ENCODE measurements at regions not wholly inside any gene's neighbourhood (a gene's known extent, or its start where the extent isn't known, plus 50 kb on each side); places are given as distances from the start of the nearest gene placed in this dataset.

DNA sequence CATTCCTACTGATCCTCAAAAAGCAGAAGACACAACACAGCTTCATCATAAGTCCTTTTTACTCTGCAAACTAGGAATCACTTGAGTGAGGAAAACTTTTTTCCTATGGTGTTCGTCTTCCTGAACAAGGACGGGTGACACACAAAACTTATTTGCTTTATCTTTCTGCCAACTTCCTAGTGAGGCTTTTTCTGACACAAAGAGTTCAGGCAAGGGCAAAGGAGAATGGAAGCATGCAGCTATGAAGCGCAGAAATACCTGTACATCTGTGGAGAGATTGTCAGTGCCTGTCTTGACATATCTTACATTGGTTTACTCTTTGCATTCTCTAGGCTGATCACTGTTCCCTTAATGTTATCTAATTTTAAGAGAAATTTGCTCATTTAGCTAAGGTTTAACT is 548.0 kb upstream of the IGFBP7 start:
- TF ChIP-seq, protein P1, sequence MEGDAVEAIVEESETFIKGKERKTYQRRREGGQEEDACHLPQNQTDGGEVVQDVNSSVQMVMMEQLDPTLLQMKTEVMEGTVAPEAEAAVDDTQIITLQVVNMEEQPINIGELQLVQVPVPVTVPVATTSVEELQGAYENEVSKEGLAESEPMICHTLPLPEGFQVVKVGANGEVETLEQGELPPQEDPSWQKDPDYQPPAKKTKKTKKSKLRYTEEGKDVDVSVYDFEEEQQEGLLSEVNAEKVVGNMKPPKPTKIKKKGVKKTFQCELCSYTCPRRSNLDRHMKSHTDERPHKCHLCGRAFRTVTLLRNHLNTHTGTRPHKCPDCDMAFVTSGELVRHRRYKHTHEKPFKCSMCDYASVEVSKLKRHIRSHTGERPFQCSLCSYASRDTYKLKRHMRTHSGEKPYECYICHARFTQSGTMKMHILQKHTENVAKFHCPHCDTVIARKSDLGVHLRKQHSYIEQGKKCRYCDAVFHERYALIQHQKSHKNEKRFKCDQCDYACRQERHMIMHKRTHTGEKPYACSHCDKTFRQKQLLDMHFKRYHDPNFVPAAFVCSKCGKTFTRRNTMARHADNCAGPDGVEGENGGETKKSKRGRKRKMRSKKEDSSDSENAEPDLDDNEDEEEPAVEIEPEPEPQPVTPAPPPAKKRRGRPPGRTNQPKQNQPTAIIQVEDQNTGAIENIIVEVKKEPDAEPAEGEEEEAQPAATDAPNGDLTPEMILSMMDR (IDR thresholded peaks at IDR 0.05) = no peak
- no peak for TF ChIP-seq POLR2A (IDR thresholded peaks at IDR 0.05)
